Brain microvascular endothelial cell (primary cell): ENCODE measurements at regions not wholly inside any gene's neighbourhood (a gene's known extent, or its start where the extent isn't known, plus 50 kb on each side); places are given as distances from the start of the nearest gene placed in this dataset.

Experiments used
- DNase-seq: peaks from one replicate; pipeline ENCODE4 v3.0.0-alpha.2; 2020
- H3K27ac ChIP-seq: fragments of 250-450 bp; sonication (Bioruptor Pico); 2 replicates; pipeline ENCODE4 v1.5.1; 2020; ENCODE audit warnings: mild to moderate bottlenecking, moderate library complexity
- H3K27me3 ChIP-seq: fragments of 250-450 bp; sonication (Bioruptor Pico); replicated peaks from 2 replicates; pipeline ENCODE4 v1.5.1; 2020; ENCODE audit warnings: mild to moderate bottlenecking
- H3K36me3 ChIP-seq: fragments of 250-450 bp; sonication (Bioruptor Pico); replicated peaks from 2 replicates; pipeline ENCODE4 v1.5.1; 2020; ENCODE audit warnings: mild to moderate bottlenecking
- H3K4me3 ChIP-seq: 2 replicates; pipeline ENCODE4 v1.5.1; 2011; ENCODE audit warnings: low read depth, mild to moderate bottlenecking, control low read depth, low read length, moderate library complexity
- CTCF ChIP-seq: IDR thresholded peaks from 2 replicates; pipeline ENCODE4 v1.5.1; 2011; ENCODE audit warnings: low read depth, mild to moderate bottlenecking, moderate library complexity, low read length, control low read depth, inconsistent platforms; ENCODE audit errors: missing control alignments
- in situ Hi-C: cut with HindIII; loops from 2 replicates; pipeline ENCODE4 v1.10.0; 2017; ENCODE audit warnings: low sequenced_read_pairs, low pct_ligation_motif_present

GRCh38 chr12:112734859-112735695 lies 56.5 kb upstream of the RPH3A start:
- in situ Hi-C loops, result no loop called here
- TF ChIP-seq CTCF, result no peak
- no peak overlapping the region for H3K27ac ChIP-seq
- H3K4me3 ChIP-seq, result no peak overlapping the region
- no peaks in the 10 kb centered on the region for H3K36me3 ChIP-seq
- DNase-seq, result no peak
- H3K27me3 ChIP-seq, result no peaks in the 10 kb centered on the region

GRCh38 chr12:112738531-112738930 lies 53.0 kb upstream of the RPH3A start:
- H3K4me3 ChIP-seq, result no peak overlapping the region
- no peak for TF ChIP-seq CTCF
- no peak overlapping the region for H3K27ac ChIP-seq
- no peak for DNase-seq
- H3K27me3 ChIP-seq, result no peaks in the 10 kb centered on the region
- in situ Hi-C loops, result no loop called here
- H3K36me3 ChIP-seq, result no peaks in the 10 kb centered on the region

DNA sequence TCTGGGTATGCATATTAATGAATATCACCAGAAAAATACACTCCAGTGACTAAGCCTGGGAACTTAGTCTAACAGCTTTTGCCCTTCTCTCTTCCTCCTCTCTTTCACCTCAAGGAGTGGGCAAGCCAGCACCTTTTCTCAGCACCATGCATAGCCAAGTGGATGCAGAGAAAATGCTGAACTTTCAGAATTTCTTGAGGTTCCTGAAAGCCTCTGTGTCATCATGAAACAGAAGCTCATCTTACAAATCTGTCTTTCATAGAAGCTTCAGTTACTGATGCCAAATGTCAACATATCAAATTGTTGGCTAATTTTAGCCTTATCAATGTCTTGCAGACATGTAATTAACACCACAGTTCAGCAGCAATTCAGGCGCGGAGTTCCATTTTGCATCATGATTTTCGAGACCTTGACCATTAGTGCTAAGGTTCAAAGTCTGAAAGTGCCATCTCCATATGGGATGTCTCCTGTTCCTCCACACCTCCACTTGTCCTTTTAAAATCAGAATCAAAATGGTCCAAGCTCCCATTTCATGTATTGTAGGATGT lies 51.1 kb upstream of the RPH3A start:
- H3K27ac ChIP-seq, result no peak overlapping the region
- no peak for DNase-seq
- in situ Hi-C loops, result no loop called here
- no peak for TF ChIP-seq CTCF
- H3K27me3 ChIP-seq, result no peaks in the 10 kb centered on the region
- H3K4me3 ChIP-seq, result no peak overlapping the region
- no peaks in the 10 kb centered on the region for H3K36me3 ChIP-seq

DNA sequence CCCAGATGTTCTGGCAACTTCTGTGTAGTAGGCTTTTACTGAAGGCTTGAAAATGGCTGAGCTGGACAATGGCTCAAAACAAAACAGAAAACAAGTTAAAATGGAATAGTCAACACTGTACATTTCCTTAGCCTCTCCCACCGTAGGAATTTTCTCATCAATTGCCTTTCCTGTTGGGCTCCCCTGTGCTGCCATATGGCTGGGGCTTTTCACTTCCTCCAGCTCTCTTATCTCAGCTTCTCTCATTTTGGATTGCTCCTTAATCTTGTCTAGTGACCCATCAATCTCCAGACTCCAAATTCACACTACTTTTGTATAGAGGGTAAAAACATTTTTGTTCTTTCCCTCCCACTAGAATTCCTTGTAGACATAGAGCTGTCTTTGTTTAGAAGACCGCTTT lies 50.4 kb upstream of the RPH3A start:
- no peaks in the 10 kb centered on the region for H3K27me3 ChIP-seq

More for the DNA sequence above, 50.4 kb upstream of the RPH3A start:
- no peaks in the 10 kb centered on the region for H3K36me3 ChIP-seq
- no peak for DNase-seq
- no peak for TF ChIP-seq CTCF
- H3K27ac ChIP-seq, result no peak overlapping the region
- in situ Hi-C loops, result no loop called here
- no peak overlapping the region for H3K4me3 ChIP-seq
